HG03565 (cell line): ENCODE measurements at regions not wholly inside any gene's neighbourhood (a gene's known extent, or its start where the extent isn't known, plus 50 kb on each side); places are given as distances from the start of the nearest gene placed in this dataset.
A peak's percentile ranks its signal among the peaks of the same experiment; 100 is the strongest.

ENCODE experiments used
- ATAC-seq: cut with Tn5 transposase; IDR thresholded peaks from one replicate; pipeline ENCODE4 v1.9.1; 2021; ENCODE audit warnings: mild to moderate bottlenecking, moderate library complexity; ENCODE audit not compliant: unreplicated experiment

GRCh38 chr3:81291586-81291985 is 469.9 kb downstream of the GBE1 start:
- no peak for ATAC-seq

GRCh38 chr3:81289676-81290075 is 471.8 kb downstream of the GBE1 start:
- no peak for ATAC-seq

- ATAC-seq, result no peak
These were observed 481.7 kb downstream of the GBE1 start for GRCh38 chr3:81279481-81280379.

GRCh38 chr3:81277853-81278252 is 483.6 kb downstream of the GBE1 start:
- no peak for ATAC-seq

- no peak for ATAC-seq
These were observed 486.8 kb downstream of the GBE1 start for GRCh38 chr3:81274671-81275070.

GRCh38 chr3:81270603-81271379 is 490.7 kb downstream of the GBE1 start:
- ATAC-seq, result peak; percentile 57

GRCh38 chr3:81268526-81268925 is 492.9 kb downstream of the GBE1 start:
- no peak for ATAC-seq

GRCh38 chr3:81261996-81262395 is 499.4 kb downstream of the GBE1 start:
- no peak for ATAC-seq

GRCh38 chr3:81255463-81255862 is 506.0 kb downstream of the GBE1 start:
- no peak for ATAC-seq

GRCh38 chr3:81251096-81251495 is 510.3 kb downstream of the GBE1 start:
- ATAC-seq, result no peak

- ATAC-seq, result peak; percentile 65
These were observed 511.9 kb downstream of the GBE1 start for GRCh38 chr3:81249540-81250029.

- ATAC-seq, result no peak
These were observed 515.9 kb downstream of the GBE1 start for GRCh38 chr3:81245501-81245900.

GRCh38 chr3:81245043-81245442 is 516.4 kb downstream of the GBE1 start:
- ATAC-seq, result no peak

- no peak for ATAC-seq
These were observed 517.2 kb downstream of the GBE1 start for GRCh38 chr3:81244231-81244630.

- ATAC-seq, result no peak
These were observed 518.6 kb downstream of the GBE1 start for GRCh38 chr3:81242871-81243270.

- no peak for ATAC-seq
These were observed 524.3 kb downstream of the GBE1 start for GRCh38 chr3:81237181-81237580.

- ATAC-seq, result no peak
These were observed 543.4 kb downstream of the GBE1 start for GRCh38 chr3:81218023-81218422.

- no peak for ATAC-seq
These were observed 544.3 kb downstream of the GBE1 start for GRCh38 chr3:81217101-81217500.

GRCh38 chr3:81216192-81216591 is 545.3 kb downstream of the GBE1 start:
- no peak for ATAC-seq

GRCh38 chr3:81214631-81215030 is 546.8 kb downstream of the GBE1 start:
- ATAC-seq, result no peak

GRCh38 chr3:81199587-81199986 is 561.9 kb downstream of the GBE1 start:
- no peak for ATAC-seq

GRCh38 chr3:81198756-81199155 is 562.7 kb downstream of the GBE1 start:
- no peak for ATAC-seq
